Mesendoderm (in vitro differentiated cells): ENCODE measurements at regions not wholly inside any gene's neighbourhood (a gene's known extent, or its start where the extent isn't known, plus 50 kb on each side); places are given as distances from the start of the nearest gene placed in this dataset.

Experiments used
- DNase-seq: peaks from one replicate; pipeline ENCODE4 v3.0.0; 2013
- H2AK5ac ChIP-seq: 2 replicates; pipeline ENCODE4 v1.6.1; 2013; ENCODE audit warnings: low read length, inconsistent platforms
- H2BK120ac ChIP-seq: 2 replicates; pipeline ENCODE4 v1.6.1; 2013; ENCODE audit warnings: low read depth, mild to moderate bottlenecking, low read length, moderate library complexity, mixed read lengths
- H2BK15ac ChIP-seq: replicated peaks from 2 replicates; pipeline ENCODE4 v1.6.1; 2013; ENCODE audit warnings: low read depth, mild to moderate bottlenecking, moderate library complexity
- H2BK5ac ChIP-seq: 2 replicates; pipeline ENCODE4 v1.6.1; 2013; ENCODE audit warnings: low read length, inconsistent platforms
- H3K18ac ChIP-seq: 2 replicates; pipeline ENCODE4 v1.6.1; 2013; ENCODE audit warnings: mild to moderate bottlenecking, low read length, mixed read lengths
- H3K23ac ChIP-seq: one replicate; pipeline ENCODE4 v1.6.1; 2013; ENCODE audit warnings: low read length
- H3K27ac ChIP-seq: 2 replicates; pipeline ENCODE4 v1.5.1; 2013; ENCODE audit warnings: low read depth, mild to moderate bottlenecking, inconsistent platforms, low read length, moderate library complexity
- H3K27me3 ChIP-seq: 2 replicates; pipeline ENCODE4 v1.6.1; 2013; ENCODE audit warnings: low read length, control low read depth, mild to moderate bottlenecking, inconsistent platforms; ENCODE audit not compliant: insufficient read depth, poor library complexity
- H3K36me3 ChIP-seq: 2 replicates; pipeline ENCODE4 v1.6.1; 2013; ENCODE audit warnings: low read length, inconsistent platforms; ENCODE audit not compliant: control insufficient read depth, insufficient read depth
- H3K4ac ChIP-seq: one replicate; pipeline ENCODE4 v1.6.1; 2013; ENCODE audit warnings: low read depth, mild to moderate bottlenecking, low read length, moderate library complexity
- H3K4me1 ChIP-seq: 2 replicates; pipeline ENCODE4 v1.6.1; 2013; ENCODE audit warnings: low read depth, low read length, inconsistent platforms; ENCODE audit not compliant: control insufficient read depth
- H3K4me2 ChIP-seq: 2 replicates; pipeline ENCODE4 v1.6.1; 2013; ENCODE audit warnings: low read length
- H3K4me3 ChIP-seq: 2 replicates; pipeline ENCODE4 v1.5.1; 2013; ENCODE audit warnings: mild to moderate bottlenecking, low read length
- H3K56ac ChIP-seq: one replicate; pipeline ENCODE4 v1.6.1; 2013; ENCODE audit warnings: low read length
- H3K79me1 ChIP-seq: 2 replicates; pipeline ENCODE4 v1.6.1; 2013; ENCODE audit warnings: low read length, inconsistent platforms
- H3K79me2 ChIP-seq: 2 replicates; pipeline ENCODE4 v1.6.1; 2013; ENCODE audit warnings: mild to moderate bottlenecking, low read length; ENCODE audit not compliant: control insufficient read depth, insufficient read depth
- H3K9ac ChIP-seq: 2 replicates; pipeline ENCODE4 v1.6.1; 2013; ENCODE audit warnings: low read length, inconsistent platforms
- H4K5ac ChIP-seq: one replicate; pipeline ENCODE4 v1.6.1; 2013; ENCODE audit warnings: low read length
- H4K8ac ChIP-seq: one replicate; pipeline ENCODE4 v1.6.1; 2013; ENCODE audit warnings: low read depth, mild to moderate bottlenecking, control low read depth, low read length, moderate library complexity
- WGBS: extraction: QIAGEN DNeasy Blood & Tissue Kit; methylation state at CpG from one replicate; pipeline ENCODE4 v1.1.7; 2013; ENCODE audit warnings: low lambda C conversion rate, missing lambda C conversion rate; ENCODE audit not compliant: insufficient coverage; ENCODE audit errors: extremely low coverage; 5-methylcytosine and 5-hydroxymethylcytosine counted together

DNA sequence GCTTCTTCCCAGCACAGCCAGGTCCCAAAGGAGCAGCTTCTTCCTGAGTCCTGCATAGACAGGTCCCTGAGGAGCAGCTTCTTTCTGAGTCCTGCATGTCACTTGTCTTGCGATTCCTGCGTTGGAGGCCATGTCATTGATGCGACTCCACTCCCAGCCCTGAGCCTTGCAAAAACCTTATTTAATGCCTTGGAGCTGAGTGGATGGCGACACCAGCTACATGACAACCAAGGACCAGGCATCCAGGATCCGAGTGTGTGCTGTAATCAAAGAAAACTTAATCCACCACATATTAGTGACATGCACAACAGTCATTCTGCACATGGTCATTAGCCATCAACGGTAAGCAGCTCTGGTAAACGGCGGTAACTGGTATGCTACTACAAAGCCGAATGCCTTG, 315.8 kb downstream of the TEX29 start:
- no peaks in the 10 kb centered on the region for H3K36me3 ChIP-seq
- no peaks in the 10 kb centered on the region for H3K27me3 ChIP-seq
- H3K4me1 ChIP-seq, result no peaks in the 10 kb centered on the region
- H3K79me1 ChIP-seq, result no peaks in the 10 kb centered on the region
- H4K5ac ChIP-seq, result no peak overlapping the region
- H2AK5ac ChIP-seq, result no peak overlapping the region
- H2BK5ac ChIP-seq, result no peak overlapping the region
- H2BK15ac ChIP-seq, result no peak overlapping the region
- no peaks in the 10 kb centered on the region for H3K79me2 ChIP-seq
- no peak overlapping the region for H2BK120ac ChIP-seq
- H3K18ac ChIP-seq, result no peak overlapping the region
- H4K8ac ChIP-seq, result no peak overlapping the region
- no peak for DNase-seq
- H3K9ac ChIP-seq, result no peak overlapping the region
- H3K4ac ChIP-seq, result no peak overlapping the region
- H3K4me3 ChIP-seq, result no peak overlapping the region
- no peak overlapping the region for H3K56ac ChIP-seq
- no peak overlapping the region for H3K23ac ChIP-seq
- no peak overlapping the region for H3K4me2 ChIP-seq
- no peak overlapping the region for H3K27ac ChIP-seq
- WGBS, result no CpG with 5 or more reads among the region's 9 CpGs

DNA sequence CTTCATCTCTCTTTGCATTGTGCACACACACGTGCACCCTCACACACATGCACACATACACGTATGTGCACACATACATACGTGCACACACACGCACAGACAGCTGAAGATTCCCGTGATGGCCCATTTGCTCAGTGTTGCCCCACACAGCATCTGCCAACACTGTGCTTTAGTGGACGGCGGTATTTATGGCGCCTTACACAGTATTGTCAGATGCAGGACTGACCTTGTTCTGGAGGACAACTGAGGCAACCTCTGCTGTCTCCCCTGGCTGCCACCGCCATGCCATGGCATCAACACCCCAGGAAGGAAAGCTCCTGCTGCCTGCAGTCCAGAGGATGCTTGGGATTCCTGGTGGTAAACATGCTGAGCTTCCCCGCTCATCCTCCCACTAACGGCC, 316.4 kb downstream of the TEX29 start:
- no peaks in the 10 kb centered on the region for H3K36me3 ChIP-seq
- no peak overlapping the region for H3K27ac ChIP-seq
- no peaks in the 10 kb centered on the region for H3K79me2 ChIP-seq
- H3K9ac ChIP-seq, result no peak overlapping the region
- no peak overlapping the region for H3K18ac ChIP-seq
- H2BK120ac ChIP-seq, result no peak overlapping the region
- no peaks in the 10 kb centered on the region for H3K4me1 ChIP-seq
- WGBS, result no CpG with 5 or more reads among the region's 11 CpGs
- H3K4ac ChIP-seq, result no peak overlapping the region
- H2BK15ac ChIP-seq, result no peak overlapping the region
- H4K8ac ChIP-seq, result no peak overlapping the region
- no peak overlapping the region for H3K23ac ChIP-seq
- no peaks in the 10 kb centered on the region for H3K27me3 ChIP-seq
- no peak for DNase-seq
- no peak overlapping the region for H2BK5ac ChIP-seq
- H2AK5ac ChIP-seq, result no peak overlapping the region
- no peak overlapping the region for H4K5ac ChIP-seq
- H3K79me1 ChIP-seq, result no peaks in the 10 kb centered on the region
- H3K4me3 ChIP-seq, result no peak overlapping the region
- H3K4me2 ChIP-seq, result no peak overlapping the region
- no peak overlapping the region for H3K56ac ChIP-seq

DNA sequence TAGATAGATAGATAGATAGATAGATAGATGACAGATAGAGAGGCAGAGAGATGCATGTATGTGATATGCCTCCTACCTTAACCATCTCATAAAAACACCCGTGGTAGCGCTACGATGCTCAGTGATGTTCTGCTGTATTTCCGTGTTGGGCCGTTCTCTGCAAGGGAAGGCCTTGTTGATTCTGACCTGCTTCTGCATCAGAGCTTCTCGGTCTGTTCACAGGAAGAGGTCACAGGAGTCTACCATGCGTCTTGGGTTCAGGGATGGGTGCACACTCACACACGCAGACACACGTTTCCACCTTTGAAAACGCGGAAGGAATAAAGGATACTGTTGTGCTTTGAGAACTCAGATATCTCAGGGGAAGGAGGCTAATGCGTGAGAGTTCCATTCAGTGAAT, 316.9 kb downstream of the TEX29 start:
- no peak overlapping the region for H3K4me3 ChIP-seq
- H3K79me1 ChIP-seq, result no peaks in the 10 kb centered on the region
- no peak overlapping the region for H2AK5ac ChIP-seq
- H3K4ac ChIP-seq, result no peak overlapping the region
- DNase-seq, result no peak
- H2BK15ac ChIP-seq, result no peak overlapping the region
- H3K27ac ChIP-seq, result no peak overlapping the region
- no peak overlapping the region for H3K9ac ChIP-seq
- no peak overlapping the region for H4K8ac ChIP-seq
- no peak overlapping the region for H3K23ac ChIP-seq
- no peaks in the 10 kb centered on the region for H3K36me3 ChIP-seq
- no peaks in the 10 kb centered on the region for H3K79me2 ChIP-seq
- no peaks in the 10 kb centered on the region for H3K27me3 ChIP-seq
- no peak overlapping the region for H2BK120ac ChIP-seq
- H2BK5ac ChIP-seq, result no peak overlapping the region
- no peak overlapping the region for H3K4me2 ChIP-seq
- WGBS, result no CpG with 5 or more reads among the region's 12 CpGs
- no peaks in the 10 kb centered on the region for H3K4me1 ChIP-seq
- H3K56ac ChIP-seq, result no peak overlapping the region
- no peak overlapping the region for H4K5ac ChIP-seq
- no peak overlapping the region for H3K18ac ChIP-seq

DNA sequence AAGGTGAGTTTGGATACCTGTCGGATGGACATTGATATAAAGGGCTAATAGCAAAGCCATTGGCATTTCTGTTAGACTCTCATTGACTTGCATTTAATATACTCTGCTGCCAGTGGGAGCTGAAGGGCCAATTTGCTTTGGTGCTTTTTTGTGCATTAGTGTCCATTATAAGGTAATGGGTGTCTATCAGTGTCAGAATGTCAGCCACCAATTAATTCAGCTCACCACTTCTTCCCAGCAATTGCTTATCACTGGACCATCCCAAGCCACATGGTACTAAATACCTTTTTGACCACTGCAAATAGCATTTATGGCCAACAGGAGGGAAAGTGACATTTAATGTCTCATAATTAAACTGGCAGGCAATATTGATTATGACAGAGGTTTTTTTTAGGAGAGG, 317.8 kb downstream of the TEX29 start:
- WGBS, result no CpG with 5 or more reads among the region's 1 CpG
- no peaks in the 10 kb centered on the region for H3K36me3 ChIP-seq
- no peak overlapping the region for H2AK5ac ChIP-seq

DNA sequence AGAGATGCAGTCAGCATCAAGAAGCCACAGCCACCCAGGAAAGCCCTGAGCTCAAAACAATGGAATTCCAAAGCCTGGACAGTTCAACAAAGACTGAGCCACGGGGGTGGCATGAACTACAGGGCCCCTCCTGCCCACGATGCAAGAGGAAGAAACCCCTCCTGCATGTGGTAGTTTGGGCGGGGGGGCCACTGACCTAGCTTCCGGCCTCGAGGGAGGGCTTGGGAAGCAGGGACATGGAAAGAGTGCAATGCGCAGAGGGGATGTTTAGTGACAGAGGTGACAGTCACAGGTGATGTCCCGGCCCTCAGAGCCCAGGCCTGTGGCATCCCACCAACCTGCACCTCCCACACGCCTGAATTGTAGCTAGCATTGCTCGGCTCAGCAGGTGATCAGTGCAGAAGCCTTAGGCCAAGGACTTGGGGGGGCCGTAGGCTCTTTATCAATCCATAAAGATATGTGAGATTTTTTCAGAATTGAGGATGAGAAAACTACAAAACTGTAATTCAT, 318.8 kb downstream of the TEX29 start:
- Histone ChIP-seq H2BK120ac (no peak overlapping the region), H3K79me1 (no peaks in the 10 kb centered on the region), H2AK5ac (no peak overlapping the region), H3K27ac (no peak overlapping the region), H3K56ac (no peak overlapping the region), H2BK5ac (no peak overlapping the region), H3K27me3 (no peaks in the 10 kb centered on the region), H3K4me2 (no peak overlapping the region), H3K79me2 (no peaks in the 10 kb centered on the region), H3K4me1 (no peaks in the 10 kb centered on the region), H4K5ac (no peak overlapping the region), H3K4me3 (no peak overlapping the region), H3K36me3 (no peaks in the 10 kb centered on the region), H4K8ac (no peak overlapping the region), H3K23ac (no peak overlapping the region), H2BK15ac (no peak overlapping the region), H3K4ac (no peak overlapping the region), H3K18ac (no peak overlapping the region), H3K9ac (no peak overlapping the region)
- no peak for DNase-seq
- WGBS, result no CpG with 5 or more reads among the region's 10 CpGs

More for the DNA sequence above, 317.8 kb downstream of the TEX29 start:
- Histone ChIP-seq H3K56ac (no peak overlapping the region), H3K4me2 (no peak overlapping the region), H3K18ac (no peak overlapping the region), H3K79me1 (no peaks in the 10 kb centered on the region), H3K27ac (no peak overlapping the region), H4K8ac (no peak overlapping the region), H3K9ac (no peak overlapping the region), H2BK15ac (no peak overlapping the region), H3K79me2 (no peaks in the 10 kb centered on the region), H3K4ac (no peak overlapping the region), H3K4me3 (no peak overlapping the region), H4K5ac (no peak overlapping the region), H3K4me1 (no peaks in the 10 kb centered on the region), H3K27me3 (no peaks in the 10 kb centered on the region), H2BK5ac (no peak overlapping the region), H2BK120ac (no peak overlapping the region), H3K23ac (no peak overlapping the region)
- no peak for DNase-seq

DNA sequence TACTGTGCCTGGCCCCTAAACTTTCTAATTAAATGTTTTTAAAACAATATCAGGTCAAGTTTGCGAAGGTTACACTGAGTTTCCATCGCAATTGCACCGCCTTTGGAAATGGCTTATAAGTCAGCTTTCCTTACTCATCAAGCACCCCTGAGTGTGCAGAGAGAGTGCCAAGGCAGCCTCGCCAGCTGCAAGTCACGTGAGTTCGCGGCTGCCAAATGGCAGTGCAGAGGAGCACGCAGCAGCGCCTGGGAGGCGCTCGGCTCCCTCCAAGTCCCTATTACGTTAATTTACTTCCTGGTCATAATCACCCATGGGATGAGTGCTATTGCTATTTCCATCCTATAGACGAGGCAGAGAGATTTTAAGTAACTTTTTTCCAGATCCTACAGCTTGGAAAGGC, 319.6 kb downstream of the TEX29 start:
- WGBS, result no CpG with 5 or more reads among the region's 13 CpGs
- no peak overlapping the region for H2AK5ac ChIP-seq
- H3K4me3 ChIP-seq, result no peak overlapping the region
- no peak overlapping the region for H3K4me2 ChIP-seq
- H3K79me1 ChIP-seq, result no peaks in the 10 kb centered on the region
- H4K8ac ChIP-seq, result no peak overlapping the region
- no peak overlapping the region for H3K9ac ChIP-seq
- H3K18ac ChIP-seq, result no peak overlapping the region
- no peak overlapping the region for H3K56ac ChIP-seq
- no peaks in the 10 kb centered on the region for H3K36me3 ChIP-seq
- no peak overlapping the region for H3K4ac ChIP-seq
- no peak overlapping the region for H4K5ac ChIP-seq
- H3K79me2 ChIP-seq, result no peaks in the 10 kb centered on the region
- H3K23ac ChIP-seq, result no peak overlapping the region
- no peak overlapping the region for H2BK5ac ChIP-seq
- DNase-seq, result no peak
- H3K27ac ChIP-seq, result no peak overlapping the region
- H3K27me3 ChIP-seq, result no peaks in the 10 kb centered on the region
- no peaks in the 10 kb centered on the region for H3K4me1 ChIP-seq
- no peak overlapping the region for H2BK15ac ChIP-seq
- H2BK120ac ChIP-seq, result no peak overlapping the region
